Activated B cell treated with CpG ODN at 0.5 μM for 24 hours (primary cell): ENCODE measurements at regions not wholly inside any gene's neighbourhood (a gene's known extent, or its start where the extent isn't known, plus 50 kb on each side); places are given as distances from the start of the nearest gene placed in this dataset.

ENCODE experiments used
- ATAC-seq: fragments of 200-7000 bp; cut with Tn5 transposase; one replicate; pipeline ENCODE4 v1.10.0; 2021; ENCODE audit warnings: low read depth, mild to moderate bottlenecking, moderate library complexity
- CTCF ChIA-PET: fragments of 350-600 bp; sonication (Branson Sonifier 250); formaldehyde crosslinking; loops from one replicate; lab custom pipeline; 2021; ENCODE audit warnings: antibody characterized with exemption; lab: Charles Lee
- POLR2A ChIA-PET: fragments of 350-600 bp; sonication (Branson Sonifier 250); formaldehyde crosslinking; loops from one replicate; lab custom pipeline; 2021; ENCODE audit warnings: antibody characterized with exemption; lab: Charles Lee
- DNase-seq: peaks from one replicate; pipeline ENCODE4 v3.0.0; 2022
- H3K27ac Mint-ChIP-seq: one replicate; pipeline ENCODE4 v1.8.0; 2020; ENCODE audit warnings: mixed read lengths
- H3K27me3 Mint-ChIP-seq: one replicate; pipeline ENCODE4 v1.8.0; 2021; ENCODE audit warnings: mixed read lengths
- H3K36me3 Mint-ChIP-seq: one replicate; pipeline ENCODE4 v1.8.0; 2021; ENCODE audit warnings: low read depth, mixed read lengths
- H3K4me1 Mint-ChIP-seq: one replicate; pipeline ENCODE4 v1.8.0; 2021; ENCODE audit warnings: mixed read lengths
- H3K4me3 Mint-ChIP-seq: one replicate; pipeline ENCODE4 v1.8.0; 2020; ENCODE audit warnings: mild to moderate bottlenecking, mixed read lengths
- H3K9me3 Mint-ChIP-seq: one replicate; pipeline ENCODE4 v1.8.0; 2020; ENCODE audit warnings: mixed read lengths
- intact Hi-C: fragments of 100-400 bp; cut with micrococcal nuclease; formaldehyde crosslinking; loops from one replicate; pipeline ENCODE4 v1.15.1; 2024
- TF ChIP-seq, protein P1 (sequence below): fragments of 200-600 bp; IDR thresholded peaks from one replicate; pipeline ENCODE4 v1.8.0; 2022; ENCODE audit warnings: antibody characterized with exemption, mild to moderate bottlenecking

DNA sequence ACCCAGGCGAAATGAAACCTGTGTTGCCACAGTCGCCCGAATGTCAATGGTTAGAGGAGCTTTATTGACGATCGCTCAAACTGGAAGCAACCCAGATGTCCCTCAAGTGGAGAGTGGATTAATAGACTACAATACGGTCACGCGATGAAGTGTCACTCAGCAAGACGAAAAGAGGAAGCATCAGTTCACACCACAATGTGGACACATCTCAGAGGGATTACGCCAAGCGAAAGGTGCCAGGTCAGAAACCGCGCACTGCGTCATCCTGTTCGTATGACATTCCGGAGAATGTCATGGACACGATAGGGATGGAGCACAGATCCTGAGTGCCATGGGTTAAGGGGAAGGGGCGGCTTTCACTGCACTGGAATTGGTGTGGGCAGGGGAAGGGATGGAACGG lies 111.7 kb downstream of the HMX1 start:
- DNase-seq = no peak

DNA sequence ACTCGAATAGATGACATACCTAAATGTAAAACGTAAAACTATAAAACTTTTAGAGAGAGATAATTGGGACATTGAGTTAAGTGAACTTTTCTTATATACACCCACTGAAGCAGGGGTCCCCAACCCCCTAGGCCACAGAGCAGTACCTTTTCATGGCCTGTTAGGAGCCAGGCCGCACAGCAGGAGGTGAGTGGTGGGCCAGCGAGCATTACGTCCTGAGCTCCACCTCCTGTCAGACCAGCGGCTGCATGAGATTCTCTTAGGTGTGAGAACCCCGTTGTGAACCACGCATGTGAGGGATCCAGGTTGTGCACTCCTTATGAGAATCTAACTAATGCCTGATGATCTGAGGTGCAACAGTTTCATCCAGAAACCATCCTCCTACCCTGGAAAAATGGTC lies 114.8 kb downstream of the HMX1 start:
- Mint-ChIP-seq H3K36me3 (no peaks in the 10 kb centered on the region), H3K27ac (no peak overlapping the region), H3K4me1 (no peaks in the 10 kb centered on the region), H3K4me3 (no peak overlapping the region), H3K27me3 (no peaks in the 10 kb centered on the region), H3K9me3 (peaks cover 8% of the 10 kb centered on the region)
- ChIA-PET CTCF (no interaction called here), POLR2A (no interaction called here)
- DNase-seq = no peak
- intact Hi-C loops = no loop called here
- no peak for ATAC-seq
- TF ChIP-seq, protein P1, sequence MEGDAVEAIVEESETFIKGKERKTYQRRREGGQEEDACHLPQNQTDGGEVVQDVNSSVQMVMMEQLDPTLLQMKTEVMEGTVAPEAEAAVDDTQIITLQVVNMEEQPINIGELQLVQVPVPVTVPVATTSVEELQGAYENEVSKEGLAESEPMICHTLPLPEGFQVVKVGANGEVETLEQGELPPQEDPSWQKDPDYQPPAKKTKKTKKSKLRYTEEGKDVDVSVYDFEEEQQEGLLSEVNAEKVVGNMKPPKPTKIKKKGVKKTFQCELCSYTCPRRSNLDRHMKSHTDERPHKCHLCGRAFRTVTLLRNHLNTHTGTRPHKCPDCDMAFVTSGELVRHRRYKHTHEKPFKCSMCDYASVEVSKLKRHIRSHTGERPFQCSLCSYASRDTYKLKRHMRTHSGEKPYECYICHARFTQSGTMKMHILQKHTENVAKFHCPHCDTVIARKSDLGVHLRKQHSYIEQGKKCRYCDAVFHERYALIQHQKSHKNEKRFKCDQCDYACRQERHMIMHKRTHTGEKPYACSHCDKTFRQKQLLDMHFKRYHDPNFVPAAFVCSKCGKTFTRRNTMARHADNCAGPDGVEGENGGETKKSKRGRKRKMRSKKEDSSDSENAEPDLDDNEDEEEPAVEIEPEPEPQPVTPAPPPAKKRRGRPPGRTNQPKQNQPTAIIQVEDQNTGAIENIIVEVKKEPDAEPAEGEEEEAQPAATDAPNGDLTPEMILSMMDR = no peak

More for the DNA sequence above, 111.7 kb downstream of the HMX1 start:
- ChIA-PET CTCF (no interaction called here), POLR2A (no interaction called here)
- TF ChIP-seq, protein P1 = no peak
- no peaks in the 10 kb centered on the region for H3K27me3 Mint-ChIP-seq
- no peak overlapping the region for H3K4me3 Mint-ChIP-seq
- H3K4me1 Mint-ChIP-seq = no peaks in the 10 kb centered on the region
- no peak for ATAC-seq
- peaks cover 1% of the 10 kb centered on the region for H3K9me3 Mint-ChIP-seq
- no peak overlapping the region for H3K27ac Mint-ChIP-seq
- intact Hi-C loops = no loop called here
- H3K36me3 Mint-ChIP-seq = no peaks in the 10 kb centered on the region

DNA sequence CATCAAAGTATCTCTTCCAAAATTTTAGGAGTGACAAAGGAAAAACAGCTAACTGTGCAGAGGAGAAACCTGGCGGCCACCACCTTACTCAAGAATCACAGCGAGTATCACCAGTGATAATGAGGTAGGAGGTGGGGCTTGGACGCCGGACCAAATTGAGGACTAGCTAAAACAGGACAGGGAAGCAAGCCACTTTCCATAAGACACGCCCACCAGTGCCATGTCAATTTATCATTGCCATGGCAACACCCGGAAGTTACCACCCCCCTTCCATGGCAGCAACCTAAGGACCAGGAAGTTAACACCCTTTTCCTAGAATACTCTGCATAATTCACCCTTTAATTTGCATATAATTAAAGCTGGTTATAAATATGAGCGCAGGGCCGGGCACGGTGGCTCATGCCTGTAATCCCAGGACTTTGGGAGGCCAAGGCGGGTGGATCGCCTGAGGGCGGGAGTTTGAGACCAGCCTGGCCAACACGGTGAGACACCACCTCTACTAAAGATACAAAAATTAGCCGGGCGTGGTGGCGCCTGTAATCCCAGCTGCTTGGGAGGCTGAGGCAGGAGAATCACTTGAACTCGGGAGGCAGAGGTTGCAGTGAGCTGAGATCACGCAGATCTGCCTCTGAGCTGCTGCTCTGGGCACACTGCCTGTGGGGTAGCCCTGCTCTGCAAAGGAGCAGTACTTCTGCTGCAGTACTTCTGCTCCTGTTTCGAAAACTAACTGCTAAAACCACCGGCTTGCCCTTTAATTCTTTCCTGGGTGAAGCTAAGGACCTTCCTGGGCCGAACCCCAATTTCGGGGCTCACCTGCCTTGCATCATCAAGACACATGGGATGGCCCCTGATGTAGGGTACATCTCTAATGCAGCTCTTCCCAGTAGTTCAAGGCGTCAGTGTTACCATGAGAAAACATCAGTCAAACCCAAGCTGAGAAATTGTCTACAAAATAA lies 116.7 kb downstream of the HMX1 start:
- Mint-ChIP-seq H3K9me3 (peaks cover 8% of the 10 kb centered on the region), H3K4me1 (no peaks in the 10 kb centered on the region), H3K27me3 (no peaks in the 10 kb centered on the region), H3K27ac (no peak overlapping the region), H3K4me3 (no peak overlapping the region), H3K36me3 (no peaks in the 10 kb centered on the region)
- ChIA-PET CTCF (no interaction called here), POLR2A (no interaction called here)
- no peak for DNase-seq
- TF ChIP-seq, protein P1 = no peak
- ATAC-seq = no peak
- intact Hi-C loops = no loop called here

DNA sequence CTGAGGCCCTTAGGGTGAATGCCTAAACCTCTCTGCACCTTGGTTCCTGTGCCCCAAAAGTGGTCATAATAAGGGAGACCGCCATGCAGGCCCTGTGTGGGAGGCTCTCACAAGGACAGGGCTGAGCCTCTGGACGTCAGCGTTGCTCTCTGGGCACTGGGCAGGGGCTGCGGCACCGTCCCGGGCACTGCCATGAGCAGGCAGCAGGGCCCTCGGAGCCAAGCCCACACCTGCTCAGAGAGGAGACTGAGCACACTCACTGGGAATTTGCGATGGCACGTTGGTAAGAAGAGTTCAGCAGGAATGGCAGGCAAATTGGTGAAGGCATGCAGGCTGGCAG lies 123.4 kb downstream of the HMX1 start:
- intact Hi-C loops = no loop called here

More for the DNA sequence above, 123.4 kb downstream of the HMX1 start:
- no peak overlapping the region for H3K27ac Mint-ChIP-seq
- DNase-seq (no peak), ATAC-seq (no peak)
- TF ChIP-seq, protein P1 = no peak
- CTCF ChIA-PET = no interaction called here
- no peak overlapping the region for H3K4me3 Mint-ChIP-seq
- POLR2A ChIA-PET = no interaction called here
- no peaks in the 10 kb centered on the region for H3K27me3 Mint-ChIP-seq
- no peaks in the 10 kb centered on the region for H3K9me3 Mint-ChIP-seq
- no peaks in the 10 kb centered on the region for H3K4me1 Mint-ChIP-seq
- no peaks in the 10 kb centered on the region for H3K36me3 Mint-ChIP-seq
